Spleen (tissue), 7 donors: ENCODE measurements at regions not wholly inside any gene's neighbourhood (a gene's known extent, or its start where the extent isn't known, plus 50 kb on each side); places are given as distances from the start of the nearest gene placed in this dataset.

Source experiments
- CTCF ChIP-seq, 11 experiments: fragments of 200-600 bp in 7 of 11; fragments of 450-650 bp in 4 of 11; sonication (generic) in 4 of 11; IDR thresholded peaks in 8 of 11; conservative IDR thresholded peaks in 3 of 11; 1 replicate in 7 of 11; 2 replicates in 4 of 11; pipeline versions ENCODE4 v1.4.0 to v1.8.0; 2016 to 2021; ENCODE audit warnings: antibody characterized with exemption in 11 of 11, inconsistent platforms in 4 of 11, mild to moderate bottlenecking in 1 of 11
- POLR2AphosphoS5 ChIP-seq, 3 donors: sonication (generic); formaldehyde crosslinking; IDR thresholded peaks; one replicate each; pipeline ENCODE4 v1.5.1; 2017; ENCODE audit warnings: antibody characterized with exemption in 3 of 3
- donor health status: DM: no; HTN: no; CAD: no; lungs with moderate emphysema.
- donor health status: DM: no; HTN: no; CAD: no.
- donor health status: DM: no; HTN: no; CAD: no.

- no peak for TF ChIP-seq CTCF (IDR thresholded peaks at IDR 0.05 in 8 of 11, conservative IDR thresholded peaks at IDR 0.05 in 3 of 11)
- TF ChIP-seq POLR2AphosphoS5 (IDR thresholded peaks at IDR 0.05) = no peak
Measured at GRCh38 chr18:22349966-22350365, 67.7 kb downstream of the CTAGE1 start.
